Activated CD4-positive, alpha-beta T cell treated with anti-CD3 and anti-CD28 coated beads, Interleukin-2, amount 10 ng/mL, durations not matched to agents 7 days and 5 days (primary cell): ENCODE measurements at regions not wholly inside any gene's neighbourhood (a gene's known extent, or its start where the extent isn't known, plus 50 kb on each side); places are given as distances from the start of the nearest gene placed in this dataset.
"Not testable (repeated sequence)": the region's sequence is repeated elsewhere in the genome, so short reads cannot be mapped to it uniquely, and the experiment has no call there.

Source experiments
- CTCF ChIA-PET: fragments of 350-600 bp; sonication (Branson Sonifier 250); formaldehyde crosslinking; loops from one replicate; lab custom pipeline; 2021; ENCODE audit warnings: antibody characterized with exemption; lab: Charles Lee
- POLR2A ChIA-PET: fragments of 350-600 bp; sonication (Branson Sonifier 250); formaldehyde crosslinking; loops from one replicate; lab custom pipeline; 2021; ENCODE audit warnings: antibody characterized with exemption; lab: Charles Lee
- DNase-seq: peaks from one replicate; pipeline ENCODE4 v3.0.0-alpha.2; 2020
- H3K27ac Mint-ChIP-seq: one replicate; pipeline ENCODE4 v1.8.0; 2021; ENCODE audit warnings: mild to moderate bottlenecking, moderate library complexity, mixed read lengths
- H3K27me3 Mint-ChIP-seq: one replicate; pipeline ENCODE4 v1.8.0; 2021; ENCODE audit warnings: mixed read lengths
- H3K36me3 Mint-ChIP-seq: one replicate; pipeline ENCODE4 v1.8.0; 2021; ENCODE audit warnings: low read depth, mixed read lengths
- H3K4me1 Mint-ChIP-seq: one replicate; pipeline ENCODE4 v1.8.0; 2021; ENCODE audit warnings: mixed read lengths
- H3K4me3 Mint-ChIP-seq: one replicate; pipeline ENCODE4 v1.8.0; 2021; ENCODE audit warnings: mild to moderate bottlenecking, moderate library complexity, mixed read lengths
- H3K9me3 Mint-ChIP-seq: one replicate; pipeline ENCODE4 v1.8.0; 2021; ENCODE audit warnings: mixed read lengths

GRCh38 chr10:9845075-9845474 is 1172.6 kb upstream of the CELF2 start:
- POLR2A ChIA-PET, result no interaction called here
- no peak for DNase-seq
- H3K4me3 Mint-ChIP-seq, result no peak overlapping the region
- no peaks in the 10 kb centered on the region for H3K36me3 Mint-ChIP-seq
- no peak overlapping the region for H3K27ac Mint-ChIP-seq
- no peaks in the 10 kb centered on the region for H3K27me3 Mint-ChIP-seq
- peaks cover 5% of the 10 kb centered on the region for H3K9me3 Mint-ChIP-seq
- CTCF ChIA-PET, result no interaction called here
- H3K4me1 Mint-ChIP-seq, result no peaks in the 10 kb centered on the region

DNA sequence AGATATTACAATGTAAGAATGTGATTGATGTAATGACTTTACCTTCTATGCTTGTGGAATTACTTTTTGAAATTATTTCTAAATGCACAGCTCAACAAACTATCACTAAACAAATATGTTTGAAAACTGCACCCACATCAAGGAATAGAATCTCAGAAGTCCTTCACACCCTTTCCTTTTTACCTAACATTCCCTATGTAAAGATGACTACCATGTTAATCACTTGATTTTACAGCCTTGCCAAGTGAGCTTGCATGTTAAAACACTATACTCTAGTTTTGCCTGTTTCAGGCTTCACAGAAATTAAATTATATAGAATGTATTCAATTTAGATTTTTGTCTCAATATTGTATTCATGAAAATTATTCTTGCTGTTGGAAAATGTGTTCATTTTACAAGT is 1169.4 kb upstream of the CELF2 start:
- Mint-ChIP-seq H3K36me3 (no peaks in the 10 kb centered on the region), H3K27me3 (no peaks in the 10 kb centered on the region), H3K9me3 (peaks cover 16% of the 10 kb centered on the region), H3K4me1 (no peaks in the 10 kb centered on the region), H3K4me3 (no peak overlapping the region), H3K27ac (no peak overlapping the region)
- ChIA-PET POLR2A (no interaction called here), CTCF (no interaction called here)
- no peak for DNase-seq

DNA sequence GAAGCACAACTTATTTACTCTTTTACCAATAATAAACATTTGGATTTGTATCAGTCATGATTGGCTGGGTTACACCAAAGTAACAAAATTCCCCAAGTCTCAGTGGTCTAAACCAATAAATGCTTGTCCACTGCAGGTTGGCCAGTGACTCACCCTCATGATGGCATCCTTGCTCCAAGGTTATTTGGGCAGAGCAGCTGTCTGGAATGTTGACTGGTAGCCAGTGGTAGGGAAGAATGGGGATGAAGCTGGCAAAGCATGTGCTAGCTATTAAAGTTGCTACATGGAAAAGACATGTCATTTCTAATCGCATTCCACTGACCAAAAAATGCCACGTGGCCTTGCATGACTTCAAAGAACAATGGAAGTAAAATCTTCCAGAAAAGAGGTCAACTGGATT is 1168.7 kb upstream of the CELF2 start:
- POLR2A ChIA-PET, result no interaction called here
- no peaks in the 10 kb centered on the region for H3K4me1 Mint-ChIP-seq
- CTCF ChIA-PET, result interaction anchor here (0.7 kb wide), 1 partner anchor 62 kb away, joined by 3 read pairs; no protein-coding TSS in a partner anchor
- H3K36me3 Mint-ChIP-seq, result no peaks in the 10 kb centered on the region
- H3K4me3 Mint-ChIP-seq, result no peak overlapping the region
- DNase-seq, result no peak
- no peaks in the 10 kb centered on the region for H3K27me3 Mint-ChIP-seq
- H3K9me3 Mint-ChIP-seq, result peaks cover 21% of the 10 kb centered on the region
- no peak overlapping the region for H3K27ac Mint-ChIP-seq

- Mint-ChIP-seq H3K4me1 (no peaks in the 10 kb centered on the region), H3K27me3 (no peaks in the 10 kb centered on the region), H3K4me3 (no peak overlapping the region), H3K36me3 (no peaks in the 10 kb centered on the region), H3K9me3 (peaks cover 15% of the 10 kb centered on the region), H3K27ac (no peak overlapping the region)
- POLR2A ChIA-PET, result interaction anchor here (0.6 kb wide), 1 partner anchor 419 kb away, joined by 7 read pairs; no protein-coding TSS in a partner anchor
- CTCF ChIA-PET, result no interaction called here
- DNase-seq, result no peak
These were observed 1167.3 kb upstream of the CELF2 start for GRCh38 chr10:9850415-9850814.

GRCh38 chr10:9851808-9852207 is 1165.9 kb upstream of the CELF2 start:
- ChIA-PET POLR2A (no interaction called here), CTCF (interaction anchor here (0.6 kb wide), 1 partner anchor 8 kb away, joined by 3 read pairs; no protein-coding TSS in a partner anchor)
- H3K4me1 Mint-ChIP-seq, result no peaks in the 10 kb centered on the region
- H3K27me3 Mint-ChIP-seq, result no peaks in the 10 kb centered on the region
- peaks cover 21% of the 10 kb centered on the region for H3K9me3 Mint-ChIP-seq
- no peak overlapping the region for H3K4me3 Mint-ChIP-seq
- no peaks in the 10 kb centered on the region for H3K36me3 Mint-ChIP-seq
- DNase-seq, result no peak
- no peak overlapping the region for H3K27ac Mint-ChIP-seq

- H3K27ac Mint-ChIP-seq, result no peak overlapping the region
- H3K4me1 Mint-ChIP-seq, result no peaks in the 10 kb centered on the region
- peaks cover 22% of the 10 kb centered on the region for H3K9me3 Mint-ChIP-seq
- no peak overlapping the region for H3K4me3 Mint-ChIP-seq
- ChIA-PET CTCF (interaction anchor here (0.6 to 0.7 kb wide), 3 partner anchors 130 to 1531 kb away, joined by 3 to 4 read pairs (median 3); no protein-coding TSS in a partner anchor), POLR2A (no interaction called here)
- H3K27me3 Mint-ChIP-seq, result no peaks in the 10 kb centered on the region
- DNase-seq, result no peak
- no peaks in the 10 kb centered on the region for H3K36me3 Mint-ChIP-seq
These were observed 1164.0 kb upstream of the CELF2 start for GRCh38 chr10:9853405-9854355.

DNA sequence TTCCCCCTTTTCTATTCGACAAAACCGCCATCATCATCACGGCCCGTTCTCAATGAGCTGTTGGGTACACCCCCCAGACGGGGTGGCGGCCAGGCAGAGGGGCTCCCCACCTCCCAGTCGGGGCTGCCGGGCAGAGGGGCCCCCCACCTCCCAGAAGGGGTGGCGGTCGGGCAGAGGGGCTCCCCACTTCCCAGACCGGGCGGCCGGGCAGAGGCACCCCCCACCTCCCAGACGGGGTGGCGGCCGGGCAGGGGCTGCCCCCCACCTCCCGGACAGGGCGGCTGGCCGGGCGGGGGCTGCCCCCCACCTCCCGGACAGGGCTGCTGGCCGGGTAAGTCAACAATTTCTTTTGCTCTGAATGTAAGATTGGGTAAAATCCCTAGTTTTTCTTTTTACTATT is 1162.2 kb upstream of the CELF2 start:
- DNase-seq, CTCF ChIA-PET, H3K4me3 Mint-ChIP-seq, H3K36me3 Mint-ChIP-seq, POLR2A ChIA-PET, H3K4me1 Mint-ChIP-seq, H3K27me3 Mint-ChIP-seq, H3K27ac Mint-ChIP-seq: not testable (repeated sequence)
- peaks cover 22% of the 10 kb centered on the region for H3K9me3 Mint-ChIP-seq

DNA sequence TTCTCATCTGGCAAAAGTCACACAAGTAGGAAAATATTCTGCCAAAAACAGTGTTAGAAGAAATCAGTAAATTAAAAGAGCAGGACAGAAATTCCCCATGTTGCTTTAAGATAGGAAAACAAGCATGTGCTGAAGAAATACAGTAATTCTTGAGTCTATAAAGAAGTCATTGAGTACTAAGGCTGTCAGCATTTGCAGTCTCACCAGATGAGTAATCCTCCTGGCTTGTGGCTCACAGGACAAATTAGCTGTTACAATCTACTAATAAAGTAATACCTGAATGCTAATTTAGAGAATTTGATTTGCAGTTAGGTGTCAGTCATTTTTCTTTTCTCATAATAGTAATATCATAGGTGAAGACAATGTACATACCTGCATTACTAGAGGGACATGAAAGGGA is 1158.9 kb upstream of the CELF2 start:
- Mint-ChIP-seq H3K9me3 (peaks cover 8% of the 10 kb centered on the region), H3K4me1 (no peaks in the 10 kb centered on the region), H3K4me3 (no peak overlapping the region), H3K27ac (no peak overlapping the region), H3K36me3 (no peaks in the 10 kb centered on the region), H3K27me3 (no peaks in the 10 kb centered on the region)
- no peak for DNase-seq
- ChIA-PET POLR2A (no interaction called here), CTCF (no interaction called here)

DNA sequence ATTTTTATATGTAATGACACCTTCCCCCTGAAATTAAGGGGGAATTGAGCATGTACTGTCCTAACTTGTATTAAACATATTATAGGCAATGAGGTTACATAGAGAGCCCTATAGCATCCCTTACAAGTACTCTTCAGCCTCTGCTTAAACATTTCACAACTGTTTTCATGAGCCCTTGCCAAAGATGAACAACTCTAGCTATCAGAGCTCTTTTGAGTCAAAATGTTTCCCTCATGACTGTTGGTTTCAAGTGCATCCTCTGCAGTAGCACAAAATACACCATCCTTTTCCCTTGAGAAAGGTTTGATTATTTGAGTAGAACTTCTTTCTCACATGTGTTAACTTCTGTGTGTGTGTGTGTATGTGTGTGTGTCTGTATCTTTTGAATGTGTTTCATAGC is 1157.6 kb upstream of the CELF2 start:
- no peaks in the 10 kb centered on the region for H3K36me3 Mint-ChIP-seq
- CTCF ChIA-PET, result no interaction called here
- DNase-seq, result no peak
- H3K27ac Mint-ChIP-seq, result no peak overlapping the region
- H3K4me1 Mint-ChIP-seq, result no peaks in the 10 kb centered on the region
- POLR2A ChIA-PET, result no interaction called here
- peaks cover 7% of the 10 kb centered on the region for H3K9me3 Mint-ChIP-seq
- H3K4me3 Mint-ChIP-seq, result no peak overlapping the region
- no peaks in the 10 kb centered on the region for H3K27me3 Mint-ChIP-seq

DNA sequence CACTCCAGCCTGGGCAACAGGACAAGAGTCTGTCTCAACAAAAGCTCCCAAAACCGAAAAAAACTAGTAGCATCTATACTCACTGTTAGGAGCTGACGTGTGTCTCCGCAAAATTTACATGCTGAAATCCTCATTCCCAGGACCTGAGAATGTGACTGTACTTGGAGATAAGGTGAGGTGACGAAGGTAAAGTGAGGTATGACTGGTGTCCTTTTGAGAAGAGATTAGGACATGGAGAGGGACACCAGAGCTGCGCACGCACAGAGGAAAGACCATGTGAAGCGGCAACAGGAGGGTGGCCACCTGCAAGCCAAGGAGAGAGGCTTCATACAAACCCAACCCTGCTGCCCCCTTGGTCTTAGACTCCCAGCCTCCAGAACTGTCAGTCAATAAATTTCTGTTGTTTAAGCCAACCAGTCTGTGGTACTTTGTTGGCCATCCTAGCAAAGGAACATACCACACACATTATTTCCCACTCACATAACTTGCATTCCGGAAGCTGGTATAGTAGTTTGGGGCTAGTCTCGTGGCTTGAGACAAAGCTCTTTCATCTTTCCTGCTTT is 1154.0 kb upstream of the CELF2 start:
- Mint-ChIP-seq H3K27ac (no peak overlapping the region), H3K9me3 (no peaks in the 10 kb centered on the region), H3K4me1 (no peaks in the 10 kb centered on the region), H3K36me3 (no peaks in the 10 kb centered on the region), H3K27me3 (no peaks in the 10 kb centered on the region), H3K4me3 (no peak overlapping the region)
- no peak for DNase-seq
- CTCF ChIA-PET, result no interaction called here
- POLR2A ChIA-PET, result no interaction called here

DNA sequence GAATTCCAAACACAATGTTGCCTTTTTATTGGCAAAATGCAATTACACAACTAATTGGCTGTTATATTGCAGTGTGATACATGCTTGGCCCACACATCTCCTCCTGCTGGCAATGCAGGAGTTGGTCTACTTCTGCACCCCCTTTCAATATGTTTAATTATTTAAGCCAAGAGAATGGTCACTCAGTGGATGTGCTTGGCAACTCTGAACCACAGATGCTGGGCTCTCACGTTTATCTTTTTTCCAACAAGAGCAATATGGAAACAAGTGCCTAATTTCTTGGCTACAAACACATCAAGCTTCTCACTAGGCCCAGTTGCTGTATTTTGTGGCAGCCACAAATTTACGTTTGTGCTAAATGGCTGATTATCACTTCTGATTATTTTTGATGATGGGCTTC is 1149.2 kb upstream of the CELF2 start:
- Mint-ChIP-seq H3K9me3 (no peaks in the 10 kb centered on the region), H3K27me3 (no peaks in the 10 kb centered on the region), H3K36me3 (no peaks in the 10 kb centered on the region), H3K4me1 (no peaks in the 10 kb centered on the region), H3K27ac (no peak overlapping the region), H3K4me3 (no peak overlapping the region)
- ChIA-PET CTCF (no interaction called here), POLR2A (no interaction called here)
- no peak for DNase-seq

GRCh38 chr10:9869205-9869604 is 1148.5 kb upstream of the CELF2 start:
- no peaks in the 10 kb centered on the region for H3K4me1 Mint-ChIP-seq
- DNase-seq, result no peak
- H3K4me3 Mint-ChIP-seq, result no peak overlapping the region
- no peaks in the 10 kb centered on the region for H3K36me3 Mint-ChIP-seq
- no peak overlapping the region for H3K27ac Mint-ChIP-seq
- H3K9me3 Mint-ChIP-seq, result no peaks in the 10 kb centered on the region
- CTCF ChIA-PET, result no interaction called here
- POLR2A ChIA-PET, result no interaction called here
- no peaks in the 10 kb centered on the region for H3K27me3 Mint-ChIP-seq

DNA sequence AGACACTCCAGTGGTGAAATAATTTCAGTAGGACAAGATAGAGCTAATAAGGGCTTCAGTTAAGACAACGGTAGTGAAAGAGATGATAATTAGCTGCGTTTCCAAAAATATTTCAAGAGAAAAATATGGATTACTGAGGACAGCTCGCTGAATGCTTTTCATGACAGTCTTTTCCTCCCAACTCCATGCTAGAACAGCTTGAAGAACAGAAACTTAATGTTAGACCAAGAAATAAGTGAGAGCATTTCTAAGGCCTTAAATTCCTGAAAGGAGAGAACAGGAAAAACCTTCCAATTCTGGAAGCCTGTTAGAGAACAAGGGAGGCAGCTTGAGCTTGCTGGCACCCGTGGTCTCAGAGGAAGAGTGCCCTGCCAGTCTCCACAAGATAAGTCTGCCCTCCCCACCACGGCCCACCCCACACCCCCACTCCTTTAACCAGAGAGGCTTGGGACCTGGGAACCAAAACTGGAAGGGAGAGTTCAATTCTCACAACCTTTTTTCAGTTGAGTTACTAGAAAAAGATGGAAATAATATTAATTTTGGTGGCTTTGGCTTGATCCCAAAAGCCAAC is 1148.0 kb upstream of the CELF2 start:
- Mint-ChIP-seq H3K27ac (no peak overlapping the region), H3K27me3 (no peaks in the 10 kb centered on the region), H3K9me3 (no peaks in the 10 kb centered on the region), H3K4me1 (no peaks in the 10 kb centered on the region), H3K36me3 (no peaks in the 10 kb centered on the region), H3K4me3 (no peak overlapping the region)
- DNase-seq, result no peak
- ChIA-PET POLR2A (no interaction called here), CTCF (no interaction called here)
